Activated naive CD4-positive, alpha-beta T cell treated with anti-CD3 and anti-CD28 coated beads for 36 hours (primary cell): ENCODE measurements at regions not wholly inside any gene's neighbourhood (a gene's known extent, or its start where the extent isn't known, plus 50 kb on each side); places are given as distances from the start of the nearest gene placed in this dataset.

Experiments used
- CTCF ChIA-PET: fragments of 350-600 bp; sonication (Branson Sonifier 250); formaldehyde crosslinking; loops from one replicate; lab custom pipeline; 2021; ENCODE audit warnings: antibody characterized with exemption; lab: Charles Lee
- DNase-seq: peaks from one replicate; pipeline ENCODE4 v3.0.0-alpha.2; 2020
- H3K27ac Mint-ChIP-seq: one replicate; pipeline ENCODE4 v1.8.0; 2021; ENCODE audit warnings: mild to moderate bottlenecking, mixed read lengths
- H3K27me3 Mint-ChIP-seq: one replicate; pipeline ENCODE4 v1.8.0; 2021; ENCODE audit warnings: low read depth, mixed read lengths
- H3K36me3 Mint-ChIP-seq: one replicate; pipeline ENCODE4 v1.8.0; 2021; ENCODE audit warnings: low read depth, mixed read lengths
- H3K4me1 Mint-ChIP-seq: one replicate; pipeline ENCODE4 v1.8.0; 2021; ENCODE audit warnings: low read depth, mixed read lengths
- H3K4me3 Mint-ChIP-seq: one replicate; pipeline ENCODE4 v1.8.0; 2021; ENCODE audit warnings: mild to moderate bottlenecking, moderate library complexity, mixed read lengths
- H3K9me3 Mint-ChIP-seq: one replicate; pipeline ENCODE4 v1.8.0; 2021; ENCODE audit warnings: mixed read lengths
- intact Hi-C: fragments of 100-400 bp; cut with micrococcal nuclease; formaldehyde crosslinking; loops from one replicate; pipeline ENCODE4 v1.15.1; 2023

GRCh38 chr11:23520226-23520960, 660.1 kb upstream of the CCDC179 start:
- DNase-seq: no peak
- no peaks in the 10 kb centered on the region for H3K9me3 Mint-ChIP-seq
- no peak overlapping the region for H3K27ac Mint-ChIP-seq
- no peaks in the 10 kb centered on the region for H3K4me1 Mint-ChIP-seq
- intact Hi-C loops: no loop called here
- H3K4me3 Mint-ChIP-seq: no peak overlapping the region
- no peaks in the 10 kb centered on the region for H3K36me3 Mint-ChIP-seq
- CTCF ChIA-PET: no interaction called here
- no peaks in the 10 kb centered on the region for H3K27me3 Mint-ChIP-seq

GRCh38 chr11:23536907-23537306, 676.6 kb upstream of the CCDC179 start:
- intact Hi-C loops: loop anchor here (10.0 kb wide), 1 partner anchor 662 kb away; no protein-coding TSS in a partner anchor
- Mint-ChIP-seq H3K4me1 (no peaks in the 10 kb centered on the region), H3K36me3 (no peaks in the 10 kb centered on the region), H3K27ac (no peak overlapping the region), H3K9me3 (no peaks in the 10 kb centered on the region), H3K4me3 (no peak overlapping the region), H3K27me3 (no peaks in the 10 kb centered on the region)
- no peak for DNase-seq
- CTCF ChIA-PET: no interaction called here

GRCh38 chr11:23539556-23539955, 679.3 kb upstream of the CCDC179 start:
- Mint-ChIP-seq H3K36me3 (no peaks in the 10 kb centered on the region), H3K4me1 (no peaks in the 10 kb centered on the region), H3K27me3 (no peaks in the 10 kb centered on the region), H3K27ac (no peak overlapping the region), H3K4me3 (no peak overlapping the region), H3K9me3 (no peaks in the 10 kb centered on the region)
- intact Hi-C loops: loop anchor here (10.0 kb wide), 1 partner anchor 665 kb away; no protein-coding TSS in a partner anchor
- CTCF ChIA-PET: interaction anchor here (1.1 kb wide), 1 partner anchor 14 kb away, joined by 4 read pairs; no protein-coding TSS in a partner anchor
- no peak for DNase-seq

DNA sequence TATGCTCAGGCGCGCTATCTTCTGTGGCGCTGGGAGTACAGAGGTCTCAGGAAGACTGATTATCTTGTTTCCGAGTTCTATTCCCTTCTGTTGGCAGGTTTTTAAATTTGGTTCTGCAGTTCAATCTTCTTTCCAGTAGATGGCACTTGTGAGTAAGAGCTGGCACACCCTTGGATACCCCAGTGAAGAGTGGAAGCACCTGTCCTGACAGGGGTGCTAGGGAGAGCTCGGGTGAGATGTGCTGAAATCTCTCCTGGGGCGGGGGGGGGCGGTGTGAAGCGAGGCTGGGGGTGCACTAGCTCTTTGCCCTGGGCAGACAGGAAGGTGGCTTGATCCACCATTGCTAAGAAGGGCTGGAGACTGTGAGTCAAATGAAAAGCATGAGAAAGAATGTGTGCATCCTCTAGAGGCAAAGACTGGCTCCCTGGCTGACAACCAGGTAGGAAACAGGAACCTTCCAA, 679.9 kb upstream of the CCDC179 start:
- intact Hi-C loops: no loop called here
- no peak overlapping the region for H3K4me3 Mint-ChIP-seq
- peak; percentile 4 for DNase-seq
- CTCF ChIA-PET: interaction anchor here (1.1 kb wide), 1 partner anchor 14 kb away, joined by 4 read pairs; no protein-coding TSS in a partner anchor
- H3K9me3 Mint-ChIP-seq: no peaks in the 10 kb centered on the region
- no peaks in the 10 kb centered on the region for H3K27me3 Mint-ChIP-seq
- H3K4me1 Mint-ChIP-seq: no peaks in the 10 kb centered on the region
- no peaks in the 10 kb centered on the region for H3K36me3 Mint-ChIP-seq
- H3K27ac Mint-ChIP-seq: no peak overlapping the region

- intact Hi-C loops: no loop called here
- Mint-ChIP-seq H3K4me1 (no peaks in the 10 kb centered on the region), H3K27ac (no peak overlapping the region), H3K4me3 (no peak overlapping the region), H3K27me3 (no peaks in the 10 kb centered on the region), H3K36me3 (no peaks in the 10 kb centered on the region), H3K9me3 (no peaks in the 10 kb centered on the region)
- no peak for DNase-seq
- CTCF ChIA-PET: no interaction called here
Measured at GRCh38 chr11:23542189-23542588, 681.9 kb upstream of the CCDC179 start.

DNA sequence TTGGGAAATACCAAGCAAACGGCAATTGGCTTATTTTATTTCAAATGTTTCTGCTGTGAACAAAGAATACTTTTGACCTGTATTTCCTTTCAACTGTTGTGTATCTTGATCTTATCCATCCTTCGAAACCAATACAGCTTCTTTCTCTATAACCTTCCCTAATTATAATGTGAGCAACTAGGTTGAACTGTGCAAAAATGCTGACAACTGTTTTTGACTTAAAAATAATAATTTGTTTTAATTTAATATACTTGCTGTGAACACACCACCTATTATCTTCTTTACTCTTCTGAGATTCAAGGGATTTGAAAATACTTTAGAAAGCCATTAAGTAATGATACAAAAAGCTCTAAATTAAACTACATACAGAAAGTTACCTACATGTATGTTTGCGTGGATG, 682.5 kb upstream of the CCDC179 start:
- H3K27ac Mint-ChIP-seq: no peak overlapping the region
- intact Hi-C loops: no loop called here
- H3K36me3 Mint-ChIP-seq: no peaks in the 10 kb centered on the region
- H3K4me1 Mint-ChIP-seq: no peaks in the 10 kb centered on the region
- no peak overlapping the region for H3K4me3 Mint-ChIP-seq
- H3K27me3 Mint-ChIP-seq: no peaks in the 10 kb centered on the region
- H3K9me3 Mint-ChIP-seq: peaks cover under 1% of the 10 kb centered on the region
- CTCF ChIA-PET: interaction anchor here (0.6 kb wide), 1 partner anchor 665 kb away, joined by 3 read pairs; no protein-coding TSS in a partner anchor
- no peak for DNase-seq

- Mint-ChIP-seq H3K4me1 (no peaks in the 10 kb centered on the region), H3K36me3 (no peaks in the 10 kb centered on the region), H3K9me3 (peaks cover 2% of the 10 kb centered on the region), H3K4me3 (no peak overlapping the region), H3K27me3 (no peaks in the 10 kb centered on the region), H3K27ac (no peak overlapping the region)
- DNase-seq: no peak
- CTCF ChIA-PET: interaction anchor here (0.6 kb wide), 1 partner anchor 225 kb away, joined by 3 read pairs; no protein-coding TSS in a partner anchor
- intact Hi-C loops: no loop called here
Measured at GRCh38 chr11:23543651-23544222, 683.5 kb upstream of the CCDC179 start.

DNA sequence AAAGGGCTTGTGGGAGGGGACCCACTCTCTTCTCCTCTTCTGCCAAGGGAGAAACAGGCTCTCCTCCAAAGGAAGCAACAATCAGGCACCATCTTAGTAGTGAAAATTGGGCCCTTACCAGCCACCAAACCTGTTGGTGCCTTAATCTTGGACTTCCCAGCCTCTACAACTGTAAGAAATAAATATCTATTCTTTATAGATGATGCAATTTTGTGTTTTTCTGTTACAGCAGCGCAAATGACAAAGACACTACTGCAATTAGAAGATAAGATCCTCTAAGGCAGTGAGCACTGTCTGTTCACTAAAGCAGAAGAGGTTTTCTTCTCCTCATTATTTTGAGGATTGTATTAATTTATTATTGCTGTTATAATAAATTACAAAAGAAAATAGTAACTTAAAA, 691.4 kb upstream of the CCDC179 start:
- CTCF ChIA-PET: no interaction called here
- intact Hi-C loops: loop anchor here (10.0 kb wide), 1 partner anchor 437 kb away; no protein-coding TSS in a partner anchor
- H3K36me3 Mint-ChIP-seq: no peaks in the 10 kb centered on the region

GRCh38 chr11:23554002-23554401, 693.7 kb upstream of the CCDC179 start:
- intact Hi-C loops: loop anchor here (10.0 kb wide), 1 partner anchor 439 kb away; no protein-coding TSS in a partner anchor
- Mint-ChIP-seq H3K4me1 (no peaks in the 10 kb centered on the region), H3K9me3 (peaks cover 2% of the 10 kb centered on the region), H3K27me3 (no peaks in the 10 kb centered on the region), H3K4me3 (no peak overlapping the region), H3K27ac (no peak overlapping the region), H3K36me3 (no peaks in the 10 kb centered on the region)
- DNase-seq: no peak
- CTCF ChIA-PET: interaction anchor here (0.7 kb wide), 1 partner anchor 15 kb away, joined by 4 read pairs; no protein-coding TSS in a partner anchor

More for the DNA sequence above, 691.4 kb upstream of the CCDC179 start:
- no peak overlapping the region for H3K27ac Mint-ChIP-seq
- no peaks in the 10 kb centered on the region for H3K27me3 Mint-ChIP-seq
- H3K4me1 Mint-ChIP-seq: no peaks in the 10 kb centered on the region
- no peak overlapping the region for H3K4me3 Mint-ChIP-seq
- H3K9me3 Mint-ChIP-seq: peaks cover 4% of the 10 kb centered on the region
- DNase-seq: no peak

DNA sequence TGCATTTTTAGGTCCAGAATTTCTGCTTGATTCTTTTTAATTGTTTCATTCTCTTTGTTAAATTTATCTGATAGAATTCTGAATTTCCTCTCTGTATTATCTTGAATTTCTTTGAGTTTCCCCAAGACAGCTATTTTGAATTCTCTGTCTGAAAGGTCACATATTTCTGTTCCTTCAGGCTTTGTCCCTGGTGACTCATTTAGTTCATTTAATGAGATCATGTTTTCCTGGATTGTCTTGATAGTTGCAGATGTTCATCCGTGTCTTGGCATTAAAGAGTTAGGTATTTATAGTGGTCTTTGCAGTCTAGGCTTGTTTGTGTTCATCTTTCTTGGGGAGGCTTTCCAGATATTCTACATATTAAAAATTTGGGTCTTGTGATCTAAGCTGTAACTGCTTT, 694.8 kb upstream of the CCDC179 start:
- H3K4me3 Mint-ChIP-seq: no peak overlapping the region
- no peaks in the 10 kb centered on the region for H3K4me1 Mint-ChIP-seq
- no peaks in the 10 kb centered on the region for H3K27me3 Mint-ChIP-seq
- no peak for DNase-seq
- intact Hi-C loops: loop anchor here (10.0 kb wide), 1 partner anchor 440 kb away; no protein-coding TSS in a partner anchor
- H3K9me3 Mint-ChIP-seq: peaks cover 2% of the 10 kb centered on the region
- CTCF ChIA-PET: no interaction called here
- no peak overlapping the region for H3K27ac Mint-ChIP-seq
- H3K36me3 Mint-ChIP-seq: no peaks in the 10 kb centered on the region

GRCh38 chr11:23556163-23556750, 696.0 kb upstream of the CCDC179 start:
- CTCF ChIA-PET: no interaction called here
- Mint-ChIP-seq H3K27ac (no peak overlapping the region), H3K4me3 (no peak overlapping the region), H3K27me3 (no peaks in the 10 kb centered on the region), H3K4me1 (no peaks in the 10 kb centered on the region), H3K9me3 (no peaks in the 10 kb centered on the region), H3K36me3 (no peaks in the 10 kb centered on the region)
- no peak for DNase-seq
- intact Hi-C loops: loop anchor here (10.0 kb wide), 1 partner anchor 441 kb away; no protein-coding TSS in a partner anchor

DNA sequence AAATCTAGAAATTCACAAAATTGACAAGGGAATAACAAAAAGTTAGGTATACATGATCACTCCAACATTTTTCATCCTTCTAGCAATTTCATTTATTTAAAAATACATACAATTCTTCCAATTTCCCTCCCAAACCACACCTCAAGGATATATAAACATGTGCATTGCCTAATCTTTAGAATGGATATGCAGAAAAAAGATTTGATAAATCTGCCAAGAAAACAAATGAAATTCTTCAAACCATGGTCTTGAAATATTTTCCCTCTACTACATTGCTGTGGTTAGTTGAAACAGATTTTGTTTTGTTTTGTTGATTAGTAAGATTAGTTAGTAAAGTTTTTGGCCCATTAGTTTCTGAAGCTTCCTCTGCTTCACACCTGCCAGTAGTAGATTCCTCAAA, 703.3 kb upstream of the CCDC179 start:
- no peaks in the 10 kb centered on the region for H3K27me3 Mint-ChIP-seq
- no peaks in the 10 kb centered on the region for H3K4me1 Mint-ChIP-seq
- no peak overlapping the region for H3K4me3 Mint-ChIP-seq
- CTCF ChIA-PET: interaction anchor here (0.6 kb wide), 1 partner anchor 216 kb away, joined by 5 read pairs; no protein-coding TSS in a partner anchor
- no peaks in the 10 kb centered on the region for H3K36me3 Mint-ChIP-seq
- no peaks in the 10 kb centered on the region for H3K9me3 Mint-ChIP-seq
- no peak for DNase-seq
- no peak overlapping the region for H3K27ac Mint-ChIP-seq
- intact Hi-C loops: no loop called here
